ENCODE measurements at regions not wholly inside any gene's neighbourhood (a gene's known extent, or its start where the extent isn't known, plus 50 kb on each side); places are given as distances from the start of the nearest gene placed in this dataset.

- Histone ChIP-seq H3K27me3 (no peaks in the 10 kb centered on the region), H3K4me1 (no peaks in the 10 kb centered on the region), H3K27ac (no peak overlapping the region), H3K4me3 (no peak overlapping the region), H3K9me3 (no peaks in the 10 kb centered on the region), H3K36me3 (no peaks in the 10 kb centered on the region), H3K9ac (ENCODE audit: low read depth in 2 of 2, low read length in 2 of 2) (no peak overlapping the region)
- no peak for DNase-seq
- no peak for TF ChIP-seq CTCF (IDR thresholded peaks at IDR 0.05)
- intact Hi-C loops (cut with DNase I), result no loop called here
Observed at GRCh38 chrX:40258909-40259308, 161.2 kb upstream of the BCOR start.

- H3K4me1 ChIP-seq, result no peaks in the 10 kb centered on the region
- no peak overlapping the region for H3K4me3 ChIP-seq
- H3K9ac ChIP-seq (ENCODE audit: low read depth in 2 of 2, low read length in 2 of 2), result no peak overlapping the region
- H3K36me3 ChIP-seq, result no peaks in the 10 kb centered on the region
- H3K27ac ChIP-seq, result no peak overlapping the region
- H3K9me3 ChIP-seq, result no peaks in the 10 kb centered on the region
- no peak for TF ChIP-seq CTCF (IDR thresholded peaks at IDR 0.05)
- intact Hi-C loops (cut with DNase I), result no loop called here
- H3K27me3 ChIP-seq, result no peaks in the 10 kb centered on the region
- DNase-seq, result no peak
Observed at GRCh38 chrX:40253771-40254170, 156.0 kb upstream of the BCOR start.

GRCh38 chrX:40249582-40249981 is 151.8 kb upstream of the BCOR start:
- no peaks in the 10 kb centered on the region for H3K27me3 ChIP-seq
- no peak overlapping the region for H3K9ac ChIP-seq (ENCODE audit: low read depth in 2 of 2, low read length in 2 of 2)
- DNase-seq, result no peak
- TF ChIP-seq CTCF (IDR thresholded peaks at IDR 0.05), result no peak
- no peak overlapping the region for H3K27ac ChIP-seq
- no peaks in the 10 kb centered on the region for H3K9me3 ChIP-seq
- intact Hi-C loops (cut with DNase I), result no loop called here
- no peak overlapping the region for H3K4me3 ChIP-seq
- no peaks in the 10 kb centered on the region for H3K4me1 ChIP-seq
- no peaks in the 10 kb centered on the region for H3K36me3 ChIP-seq

- Histone ChIP-seq H3K27ac (no peak overlapping the region), H3K36me3 (no peaks in the 10 kb centered on the region), H3K9ac (ENCODE audit: low read depth in 2 of 2, low read length in 2 of 2) (no peak overlapping the region), H3K27me3 (no peaks in the 10 kb centered on the region), H3K9me3 (no peaks in the 10 kb centered on the region), H3K4me1 (no peaks in the 10 kb centered on the region), H3K4me3 (no peak overlapping the region)
- intact Hi-C loops (cut with DNase I), result no loop called here
- no peak for TF ChIP-seq CTCF (IDR thresholded peaks at IDR 0.05)
- DNase-seq, result no peak
Observed at GRCh38 chrX:40248822-40249221, 151.1 kb upstream of the BCOR start.

GRCh38 chrX:40247848-40248622 is 150.3 kb upstream of the BCOR start:
- H3K27me3 ChIP-seq, result no peaks in the 10 kb centered on the region
- no peak for TF ChIP-seq CTCF (IDR thresholded peaks at IDR 0.05)
- H3K27ac ChIP-seq, result no peak overlapping the region
- H3K9ac ChIP-seq (ENCODE audit: low read depth in 2 of 2, low read length in 2 of 2), result no peak overlapping the region
- intact Hi-C loops (cut with DNase I), result no loop called here
- no peaks in the 10 kb centered on the region for H3K4me1 ChIP-seq
- no peaks in the 10 kb centered on the region for H3K36me3 ChIP-seq
- no peak overlapping the region for H3K4me3 ChIP-seq
- no peak for DNase-seq
- H3K9me3 ChIP-seq, result no peaks in the 10 kb centered on the region
